MG63 (cell line): ENCODE measurements at regions not wholly inside any gene's neighbourhood (a gene's known extent, or its start where the extent isn't known, plus 50 kb on each side); places are given as distances from the start of the nearest gene placed in this dataset.
"Not testable (repeated sequence)": the region's sequence is repeated elsewhere in the genome, so short reads cannot be mapped to it uniquely, and the experiment has no call there.

Experiments used
- DNase-seq: peaks from one replicate; pipeline ENCODE4 v3.0.0-alpha.2; 2020
- H3K27me3 ChIP-seq: fragments of 250-450 bp; sonication (Bioruptor Pico); 2 replicates; pipeline ENCODE4 v1.5.1; 2020; ENCODE audit warnings: mild to moderate bottlenecking, moderate library complexity
- H3K36me3 ChIP-seq: fragments of 250-450 bp; sonication (Bioruptor Pico); 2 replicates; pipeline ENCODE4 v1.5.1; 2020; ENCODE audit warnings: mild to moderate bottlenecking, moderate library complexity
- H3K4me3 ChIP-seq: fragments of 250-450 bp; sonication (Bioruptor Pico); 2 replicates; pipeline ENCODE4 v1.5.1; 2020; ENCODE audit warnings: mild to moderate bottlenecking, moderate library complexity
- H3K9me3 ChIP-seq: fragments of 250-450 bp; sonication (Bioruptor Pico); 2 replicates; pipeline ENCODE4 v1.5.1; 2020; ENCODE audit warnings: mild to moderate bottlenecking, moderate library complexity

GRCh38 chr10:2223548-2224320 is 486.4 kb upstream of the ADARB2 start:
- H3K9me3 ChIP-seq: no peaks in the 10 kb centered on the region
- no peak overlapping the region for H3K4me3 ChIP-seq
- H3K36me3 ChIP-seq: no peaks in the 10 kb centered on the region
- no peak for DNase-seq
- no peaks in the 10 kb centered on the region for H3K27me3 ChIP-seq

DNA sequence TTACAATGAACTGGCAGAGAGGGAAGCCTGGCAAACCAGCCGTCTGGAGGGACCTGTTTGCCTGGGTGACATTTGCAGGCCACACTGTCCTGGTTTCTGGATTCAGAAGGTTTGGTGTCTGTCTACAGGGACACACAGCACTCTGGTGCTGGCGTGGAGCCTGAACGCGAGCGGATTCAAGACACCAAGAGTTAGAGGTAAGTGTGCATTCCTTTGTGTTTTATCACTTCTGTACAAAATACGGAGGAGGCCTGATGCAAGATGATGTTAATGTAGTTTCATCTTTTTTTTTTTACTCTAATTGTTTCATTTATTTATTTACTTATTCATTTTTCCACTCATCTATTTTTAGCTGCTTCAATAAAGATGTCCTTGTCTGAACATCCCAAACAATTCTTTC is 485.3 kb upstream of the ADARB2 start:
- Histone ChIP-seq H3K4me3 (no peak overlapping the region), H3K9me3 (no peaks in the 10 kb centered on the region), H3K36me3 (no peaks in the 10 kb centered on the region), H3K27me3 (no peaks in the 10 kb centered on the region)
- no peak for DNase-seq

DNA sequence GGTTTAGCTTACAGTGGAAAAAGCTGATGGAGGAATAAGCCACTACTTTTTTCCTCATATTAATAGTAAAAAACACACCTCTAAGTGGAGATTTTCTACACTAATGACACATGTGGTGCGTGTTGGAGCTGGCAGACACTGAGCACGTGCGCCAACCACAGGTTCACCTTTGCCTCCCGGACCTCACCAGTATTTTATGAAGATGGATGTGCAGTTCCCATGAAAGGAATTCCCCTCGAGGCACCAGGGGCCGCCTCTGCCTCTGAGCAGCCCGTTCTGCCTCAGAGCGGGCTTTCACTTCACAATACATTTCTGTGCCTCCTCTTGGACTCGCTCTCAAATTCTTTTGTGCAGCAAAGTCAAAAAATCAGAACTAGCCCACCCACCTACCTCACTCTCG is 477.5 kb upstream of the ADARB2 start:
- Histone ChIP-seq H3K36me3 (no peaks in the 10 kb centered on the region), H3K9me3 (no peaks in the 10 kb centered on the region), H3K4me3 (no peak overlapping the region), H3K27me3 (no peaks in the 10 kb centered on the region)
- no peak for DNase-seq

- Histone ChIP-seq H3K36me3 (no peaks in the 10 kb centered on the region), H3K27me3 (no peaks in the 10 kb centered on the region), H3K9me3 (no peaks in the 10 kb centered on the region), H3K4me3 (no peak overlapping the region)
- DNase-seq: no peak
These were observed 476.8 kb upstream of the ADARB2 start for GRCh38 chr10:2214092-2214491.

DNA sequence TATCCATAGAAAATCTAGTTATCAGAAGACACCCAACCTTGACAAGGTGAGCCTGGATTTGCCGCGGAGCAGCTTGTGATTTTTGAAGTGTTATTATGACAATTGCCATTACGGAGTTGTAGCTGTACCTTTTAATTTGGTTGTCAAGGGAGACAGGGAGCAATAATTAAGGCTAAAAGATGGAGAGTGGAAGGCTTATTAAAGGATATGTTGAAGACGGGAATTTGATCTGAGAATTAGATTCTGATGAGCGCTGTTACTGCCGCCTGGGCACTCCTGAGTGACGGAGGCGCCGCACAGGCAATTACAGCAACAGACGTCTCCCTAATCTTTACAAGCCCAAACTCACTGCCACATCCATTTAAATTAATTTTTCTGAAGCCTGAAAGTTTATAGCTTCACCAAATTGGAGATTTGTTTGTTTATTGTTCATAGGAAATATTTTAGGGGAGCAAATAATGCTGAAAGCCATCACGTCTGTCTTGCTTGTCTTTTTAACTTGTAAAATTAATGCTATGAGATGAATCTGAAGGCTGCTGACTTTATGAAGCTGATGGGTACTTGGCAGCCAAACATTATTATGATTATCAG is 475.0 kb upstream of the ADARB2 start:
- Histone ChIP-seq H3K9me3 (no peaks in the 10 kb centered on the region), H3K27me3 (0 out of 2 replicates have a peak, but pooled peaks cover 2% of the 10 kb centered on the region), H3K4me3 (no peak overlapping the region), H3K36me3 (no peaks in the 10 kb centered on the region)
- no peak for DNase-seq

GRCh38 chr10:2210088-2210487 is 472.8 kb upstream of the ADARB2 start:
- 0 out of 2 replicates have a peak, but pooled peaks cover 2% of the 10 kb centered on the region for H3K27me3 ChIP-seq
- no peaks in the 10 kb centered on the region for H3K9me3 ChIP-seq
- H3K36me3 ChIP-seq: no peaks in the 10 kb centered on the region
- no peak for DNase-seq
- H3K4me3 ChIP-seq: no peak overlapping the region

DNA sequence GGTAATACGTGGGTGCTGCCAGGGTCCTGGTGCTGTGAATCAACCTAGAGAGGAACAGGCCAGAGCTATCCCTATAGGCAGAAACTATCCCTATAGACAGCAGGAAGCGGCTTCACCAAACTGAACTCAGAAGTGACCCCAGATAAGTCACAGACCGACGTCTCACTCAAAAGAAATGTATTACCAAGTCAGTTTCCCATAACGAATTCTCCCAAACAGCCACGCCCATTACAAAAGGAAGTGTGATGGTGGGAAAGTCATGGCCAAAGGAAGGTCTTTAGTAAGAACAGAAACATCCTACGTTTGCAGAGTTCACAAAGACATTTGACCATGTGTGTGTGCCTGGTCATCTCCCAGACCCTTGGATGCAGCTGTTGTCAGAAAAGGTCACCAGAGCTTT is 470.8 kb upstream of the ADARB2 start:
- DNase-seq: no peak
- H3K4me3 ChIP-seq: no peak overlapping the region
- no peaks in the 10 kb centered on the region for H3K36me3 ChIP-seq
- 0 out of 2 replicates have a peak, but pooled peaks cover 2% of the 10 kb centered on the region for H3K27me3 ChIP-seq
- no peaks in the 10 kb centered on the region for H3K9me3 ChIP-seq

- no peaks in the 10 kb centered on the region for H3K36me3 ChIP-seq
- no peak for DNase-seq
- 0 out of 2 replicates have a peak, but pooled peaks cover 2% of the 10 kb centered on the region for H3K27me3 ChIP-seq
- H3K9me3 ChIP-seq: no peaks in the 10 kb centered on the region
- H3K4me3 ChIP-seq: no peak overlapping the region
These were observed 470.1 kb upstream of the ADARB2 start for GRCh38 chr10:2207246-2207922.

DNA sequence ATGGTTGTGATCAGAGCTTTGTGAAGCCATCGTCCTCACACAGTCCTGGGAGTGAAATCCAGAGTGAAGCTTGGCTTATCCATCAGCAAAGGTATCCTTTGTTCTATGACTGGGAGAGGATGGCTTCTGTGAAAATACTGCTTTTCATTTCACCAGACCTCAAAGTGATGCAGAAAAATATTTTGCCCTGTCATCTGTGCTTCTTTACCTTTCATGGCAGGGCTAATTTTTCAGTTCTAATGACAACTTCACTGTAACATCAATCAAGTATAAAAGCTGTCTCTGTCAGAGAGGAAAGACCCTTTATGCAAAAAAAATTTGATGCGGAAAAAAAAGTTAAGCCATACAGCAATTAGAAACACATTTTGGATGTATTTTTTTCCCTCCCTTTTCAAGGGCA is 468.1 kb upstream of the ADARB2 start:
- H3K9me3 ChIP-seq: no peaks in the 10 kb centered on the region
- H3K36me3 ChIP-seq: no peaks in the 10 kb centered on the region
- no peak overlapping the region for H3K4me3 ChIP-seq
- no peak for DNase-seq
- H3K27me3 ChIP-seq: 0 out of 2 replicates have a peak, but pooled peaks cover 2% of the 10 kb centered on the region

DNA sequence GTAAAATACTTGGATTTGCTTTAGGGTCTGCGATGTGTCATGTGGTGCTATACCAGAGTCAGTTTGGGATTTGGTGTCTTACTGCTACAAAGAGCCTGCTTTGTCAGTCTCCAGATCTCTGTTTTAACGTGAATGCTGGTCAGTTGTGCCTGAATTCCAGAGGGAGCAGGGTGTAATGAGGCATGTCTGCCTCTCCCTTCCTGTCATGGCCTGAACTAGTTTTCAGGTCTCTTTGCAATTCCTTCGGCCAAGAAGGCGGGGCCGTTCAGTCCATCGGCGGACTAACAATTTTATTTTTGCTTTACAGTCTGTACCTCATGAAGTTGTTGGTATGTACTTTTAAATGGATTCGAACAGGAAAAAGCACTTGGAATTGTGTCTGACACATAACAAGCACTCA is 465.1 kb upstream of the ADARB2 start:
- H3K27me3 ChIP-seq: no peaks in the 10 kb centered on the region
- no peaks in the 10 kb centered on the region for H3K36me3 ChIP-seq
- H3K4me3 ChIP-seq: no peak overlapping the region
- H3K9me3 ChIP-seq: no peaks in the 10 kb centered on the region
- DNase-seq: no peak

DNA sequence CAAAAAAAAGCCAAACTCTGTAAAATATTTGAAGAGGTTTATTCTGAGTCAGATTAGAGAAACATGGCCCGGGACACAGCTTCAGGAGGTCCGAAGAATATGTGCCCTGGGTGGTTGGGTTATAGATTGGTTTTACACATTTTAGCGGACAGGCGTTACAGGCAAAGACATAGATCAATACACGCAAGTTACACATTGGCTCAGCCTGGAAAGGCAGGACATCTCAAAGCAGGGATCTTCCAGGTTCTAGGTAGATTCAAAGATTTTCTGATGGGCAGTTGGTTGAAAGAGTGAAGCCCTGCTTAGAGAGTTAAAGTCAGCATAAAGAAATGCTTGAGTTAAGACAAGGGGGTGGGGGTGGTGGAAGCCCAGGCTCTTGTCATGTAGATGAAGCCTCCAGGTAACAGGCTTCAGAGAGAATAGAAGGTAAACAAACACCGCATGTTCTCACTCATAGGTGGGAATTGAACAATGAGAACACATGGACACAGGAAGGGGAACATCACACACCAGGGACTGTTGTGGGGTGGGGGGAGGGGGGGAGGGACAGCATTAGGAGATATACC is 464.3 kb upstream of the ADARB2 start:
- Histone ChIP-seq H3K9me3 (no peaks in the 10 kb centered on the region), H3K4me3 (no peak overlapping the region)
- DNase-seq: no peak

DNA sequence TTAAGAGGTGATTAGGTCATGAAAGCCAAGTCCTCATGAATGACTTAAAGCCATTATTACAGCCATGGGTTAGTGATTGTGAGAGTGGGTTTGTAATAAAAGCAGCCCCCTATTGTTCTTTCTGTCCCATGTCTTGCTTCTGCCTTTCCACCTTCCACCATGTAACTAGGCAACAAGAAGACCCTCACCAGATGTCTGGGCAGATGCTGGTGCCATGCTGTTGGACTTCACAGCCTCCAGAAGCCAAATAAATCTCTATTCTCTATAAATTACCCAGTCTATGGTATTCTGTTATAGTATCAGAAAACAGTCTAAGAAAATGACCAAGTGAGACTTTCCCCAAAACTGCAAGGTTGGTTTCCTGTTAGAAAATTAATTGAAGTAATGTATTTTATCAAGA is 460.3 kb upstream of the ADARB2 start:
- Histone ChIP-seq H3K36me3 (no peaks in the 10 kb centered on the region), H3K4me3 (no peak overlapping the region), H3K27me3 (no peaks in the 10 kb centered on the region; the same call in 1 of the 2 replicates), H3K9me3 (no peaks in the 10 kb centered on the region)
- no peak for DNase-seq

More for the DNA sequence above, 464.3 kb upstream of the ADARB2 start:
- H3K36me3 ChIP-seq: no peaks in the 10 kb centered on the region
- no peaks in the 10 kb centered on the region for H3K27me3 ChIP-seq

GRCh38 chr10:2196272-2196671 is 458.9 kb upstream of the ADARB2 start:
- Histone ChIP-seq H3K27me3 (no peaks in the 10 kb centered on the region; the same call in 1 of the 2 replicates), H3K4me3 (no peak overlapping the region), H3K9me3 (no peaks in the 10 kb centered on the region), H3K36me3 (no peaks in the 10 kb centered on the region)
- DNase-seq: no peak

- DNase-seq: not testable (repeated sequence)
These were observed 452.0 kb upstream of the ADARB2 start for GRCh38 chr10:2189356-2189755.

DNA sequence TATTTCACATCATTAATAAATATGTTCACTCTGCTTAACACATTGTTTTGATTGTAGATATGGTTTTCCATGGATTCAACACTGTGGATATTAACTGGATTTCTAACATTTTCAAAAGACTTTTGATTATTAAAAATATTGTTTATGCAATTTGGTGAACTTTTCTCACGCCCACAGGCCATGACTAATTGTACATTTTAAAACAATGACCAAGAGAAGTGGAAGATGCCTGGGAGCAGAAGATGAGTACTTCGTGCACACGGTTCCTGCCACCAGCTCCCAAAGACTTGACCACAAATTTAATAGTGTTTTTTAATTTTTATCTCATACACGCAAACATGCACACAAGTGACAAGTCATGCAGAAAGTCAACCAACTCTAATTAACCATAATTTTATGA is 451.0 kb upstream of the ADARB2 start:
- no peak for DNase-seq
- Histone ChIP-seq H3K36me3 (no peaks in the 10 kb centered on the region), H3K27me3 (no peaks in the 10 kb centered on the region), H3K4me3 (no peak overlapping the region), H3K9me3 (no peaks in the 10 kb centered on the region)

More at GRCh38 chr10:2189356-2189755, 452.0 kb upstream of the ADARB2 start:
- not testable (repeated sequence) for H3K27me3 ChIP-seq, H3K4me3 ChIP-seq, H3K36me3 ChIP-seq, H3K9me3 ChIP-seq

DNA sequence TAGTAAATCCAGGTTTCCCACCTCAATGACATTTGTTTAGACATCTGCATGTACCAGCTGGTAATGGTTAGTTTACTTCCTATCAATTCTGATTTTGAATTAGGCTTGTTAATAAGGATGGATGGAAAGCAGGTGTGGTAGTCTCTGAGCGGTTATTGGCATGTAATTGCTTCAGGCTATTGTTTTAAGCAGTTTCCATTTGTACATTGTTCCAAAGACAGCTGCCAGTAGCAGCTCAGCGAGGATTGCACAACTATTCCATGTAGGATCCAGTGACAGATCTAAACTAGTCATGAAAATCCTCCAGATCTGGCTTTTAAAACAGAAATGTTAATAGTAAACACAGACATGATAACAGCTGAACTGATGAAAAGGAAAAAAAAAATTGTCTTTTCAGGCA is 436.0 kb upstream of the ADARB2 start:
- H3K36me3 ChIP-seq: no peaks in the 10 kb centered on the region
- DNase-seq: no peak
- H3K9me3 ChIP-seq: no peaks in the 10 kb centered on the region
- no peaks in the 10 kb centered on the region for H3K27me3 ChIP-seq
- H3K4me3 ChIP-seq: no peak overlapping the region

DNA sequence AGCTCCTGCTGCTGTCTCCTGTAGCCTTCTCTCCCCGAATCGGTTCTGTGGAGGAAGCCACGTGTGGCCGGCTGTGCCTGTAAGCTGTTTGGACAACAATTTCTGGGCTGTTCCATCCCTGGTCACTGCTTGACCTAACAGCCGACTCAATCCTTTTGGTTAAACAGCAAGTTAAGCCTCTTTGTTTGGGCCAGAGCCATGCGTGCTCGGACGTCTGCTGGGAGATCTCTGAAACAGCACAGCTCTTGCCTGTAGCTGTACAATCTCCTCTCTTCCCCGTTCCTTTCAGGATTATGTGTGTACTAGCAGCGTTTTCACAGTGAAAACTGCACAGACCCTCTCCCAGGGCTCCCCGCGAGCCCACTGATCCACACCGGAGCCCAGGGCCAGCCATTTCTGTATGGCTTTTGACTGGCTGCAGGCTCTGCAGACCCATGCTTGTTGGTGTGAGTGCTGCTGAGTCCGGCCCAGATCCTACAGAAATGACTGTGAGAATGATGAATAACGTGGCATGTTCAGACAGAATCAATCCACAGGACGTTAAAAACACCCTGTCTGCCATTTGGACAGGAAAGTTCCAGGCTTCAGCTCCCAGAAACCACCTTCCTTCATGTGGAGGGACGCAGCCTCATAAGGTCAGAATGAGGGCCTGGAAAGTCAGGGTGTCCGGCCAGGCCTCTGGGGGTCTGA is 428.6 kb upstream of the ADARB2 start:
- no peaks in the 10 kb centered on the region for H3K27me3 ChIP-seq
- no peak overlapping the region for H3K4me3 ChIP-seq
- H3K9me3 ChIP-seq: no peaks in the 10 kb centered on the region
- H3K36me3 ChIP-seq: no peaks in the 10 kb centered on the region
- DNase-seq: no peak
